Fibroblast of villous mesenchyme (primary cell): ENCODE measurements at regions not wholly inside any gene's neighbourhood (a gene's known extent, or its start where the extent isn't known, plus 50 kb on each side); places are given as distances from the start of the nearest gene placed in this dataset.
"Not testable (repeated sequence)": the region's sequence is repeated elsewhere in the genome, so short reads cannot be mapped to it uniquely, and the experiment has no call there.

Source experiments
- DNase-seq: peaks from one replicate; pipeline ENCODE4 v3.0.0-alpha.2; 2010; ENCODE audit warnings: low read depth
- H3K4me3 ChIP-seq: 2 replicates; pipeline ENCODE4 v1.5.1; 2011; ENCODE audit warnings: low read depth, mild to moderate bottlenecking, low read length
- TF ChIP-seq, protein P1 (sequence below): IDR thresholded peaks from 2 replicates; pipeline ENCODE4 v1.5.1; 2012; ENCODE audit warnings: low read depth, mild to moderate bottlenecking, low read length; ENCODE audit not compliant: insufficient read depth

DNA sequence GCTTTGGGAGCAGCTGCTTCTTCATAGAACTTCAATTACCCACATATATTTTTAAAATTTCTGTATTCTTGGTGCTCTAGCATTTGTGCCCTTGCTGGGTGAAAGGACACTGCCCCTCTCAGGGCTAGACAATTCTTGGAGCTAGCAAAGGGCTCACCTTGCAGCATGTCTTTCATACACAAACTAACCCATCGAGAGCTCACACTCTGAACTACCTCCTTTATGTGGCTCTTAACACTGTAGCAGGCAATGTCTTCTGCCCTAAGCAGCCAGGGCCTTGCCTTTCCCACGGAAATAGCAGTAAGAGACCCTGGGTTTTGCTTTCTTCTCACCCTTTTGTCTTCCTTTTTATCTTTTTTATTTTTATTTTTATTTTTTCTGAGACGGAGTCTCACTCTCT, 234.0 kb downstream of the ACTR3 start:
- no peak for DNase-seq
- H3K4me3 ChIP-seq: no peak overlapping the region
- TF ChIP-seq, protein P1, sequence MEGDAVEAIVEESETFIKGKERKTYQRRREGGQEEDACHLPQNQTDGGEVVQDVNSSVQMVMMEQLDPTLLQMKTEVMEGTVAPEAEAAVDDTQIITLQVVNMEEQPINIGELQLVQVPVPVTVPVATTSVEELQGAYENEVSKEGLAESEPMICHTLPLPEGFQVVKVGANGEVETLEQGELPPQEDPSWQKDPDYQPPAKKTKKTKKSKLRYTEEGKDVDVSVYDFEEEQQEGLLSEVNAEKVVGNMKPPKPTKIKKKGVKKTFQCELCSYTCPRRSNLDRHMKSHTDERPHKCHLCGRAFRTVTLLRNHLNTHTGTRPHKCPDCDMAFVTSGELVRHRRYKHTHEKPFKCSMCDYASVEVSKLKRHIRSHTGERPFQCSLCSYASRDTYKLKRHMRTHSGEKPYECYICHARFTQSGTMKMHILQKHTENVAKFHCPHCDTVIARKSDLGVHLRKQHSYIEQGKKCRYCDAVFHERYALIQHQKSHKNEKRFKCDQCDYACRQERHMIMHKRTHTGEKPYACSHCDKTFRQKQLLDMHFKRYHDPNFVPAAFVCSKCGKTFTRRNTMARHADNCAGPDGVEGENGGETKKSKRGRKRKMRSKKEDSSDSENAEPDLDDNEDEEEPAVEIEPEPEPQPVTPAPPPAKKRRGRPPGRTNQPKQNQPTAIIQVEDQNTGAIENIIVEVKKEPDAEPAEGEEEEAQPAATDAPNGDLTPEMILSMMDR: no peak

DNA sequence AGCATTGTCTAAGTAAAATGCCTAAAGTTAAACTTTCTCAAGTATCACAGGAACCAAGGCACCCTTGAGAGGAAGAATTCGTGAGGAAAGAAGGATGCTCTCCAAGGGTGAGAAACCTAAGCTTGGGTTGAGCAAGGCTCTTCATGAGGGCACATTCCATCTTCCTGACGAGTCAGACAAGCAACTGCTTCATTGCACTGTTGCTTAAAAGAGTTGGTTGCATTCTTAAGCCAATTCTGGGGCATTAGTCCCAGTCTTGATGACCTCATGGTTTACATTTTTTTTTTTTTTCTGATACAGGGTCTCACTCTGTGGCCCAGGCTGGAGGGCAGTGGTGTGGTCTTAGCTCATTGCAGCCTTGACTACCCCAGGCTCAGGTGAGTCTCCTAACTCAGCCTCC, 237.5 kb downstream of the ACTR3 start:
- TF ChIP-seq, protein P1: no peak
- DNase-seq: no peak
- H3K4me3 ChIP-seq: no peak overlapping the region

DNA sequence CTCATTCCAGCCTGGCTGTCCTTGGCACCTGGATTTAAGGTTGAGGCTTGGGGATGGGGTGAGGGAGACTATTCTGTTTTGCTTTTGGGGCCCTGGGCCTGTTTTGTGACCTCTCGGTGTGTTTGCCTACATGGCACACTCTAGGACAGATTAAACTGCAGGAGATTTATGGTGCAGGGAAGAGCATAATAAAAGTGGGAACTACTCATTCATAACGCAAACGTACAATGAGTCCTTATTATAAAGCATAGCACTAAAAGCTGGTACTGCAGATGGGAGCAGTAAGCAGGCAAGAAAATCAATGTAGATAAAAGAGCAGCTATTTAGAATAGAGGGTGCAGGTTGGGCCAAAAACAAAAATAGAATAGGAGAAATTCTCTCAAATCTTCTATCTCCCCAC, 238.4 kb downstream of the ACTR3 start:
- no peak overlapping the region for H3K4me3 ChIP-seq
- TF ChIP-seq, protein P1: no peak
- DNase-seq: no peak

DNA sequence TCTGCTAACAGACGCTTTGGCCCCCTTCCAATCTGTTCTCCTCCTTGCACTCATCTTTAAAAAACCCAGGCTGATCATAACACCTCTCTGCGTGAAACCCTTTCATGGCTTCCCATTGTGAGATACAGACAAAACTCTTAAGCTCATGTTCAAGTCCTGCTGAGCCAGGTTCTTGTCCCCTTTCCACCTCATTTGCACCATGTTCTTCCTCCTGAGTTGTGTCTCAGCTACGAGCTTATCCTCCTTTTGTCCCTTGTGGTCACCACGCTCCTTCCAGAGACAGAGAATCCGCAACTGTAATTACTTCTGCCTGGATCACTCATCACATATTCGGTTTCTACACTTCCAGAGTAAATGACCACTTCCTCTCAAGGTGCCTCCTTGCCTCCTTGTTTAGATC, 238.8 kb downstream of the ACTR3 start:
- TF ChIP-seq, protein P1: no peak
- H3K4me3 ChIP-seq: no peak overlapping the region
- no peak for DNase-seq

DNA sequence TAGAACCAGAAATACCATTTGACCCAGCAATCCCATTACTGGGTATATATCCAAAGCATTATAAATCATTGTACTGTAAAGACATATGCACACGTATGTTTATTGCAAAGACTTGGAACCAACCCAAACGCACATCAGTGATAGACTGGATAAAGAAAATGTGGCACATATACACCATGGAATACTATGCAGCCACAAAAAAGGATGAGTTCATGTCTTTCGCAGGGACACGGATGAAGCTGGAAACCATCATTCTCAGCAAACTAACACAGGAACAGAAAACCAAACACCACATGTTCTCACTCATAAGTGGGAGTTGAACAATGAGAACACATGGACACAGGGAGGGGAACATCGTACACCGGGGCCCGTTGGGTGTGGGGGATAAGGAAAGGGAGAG, 242.2 kb downstream of the ACTR3 start:
- H3K4me3 ChIP-seq, DNase-seq: not testable (repeated sequence)

DNA sequence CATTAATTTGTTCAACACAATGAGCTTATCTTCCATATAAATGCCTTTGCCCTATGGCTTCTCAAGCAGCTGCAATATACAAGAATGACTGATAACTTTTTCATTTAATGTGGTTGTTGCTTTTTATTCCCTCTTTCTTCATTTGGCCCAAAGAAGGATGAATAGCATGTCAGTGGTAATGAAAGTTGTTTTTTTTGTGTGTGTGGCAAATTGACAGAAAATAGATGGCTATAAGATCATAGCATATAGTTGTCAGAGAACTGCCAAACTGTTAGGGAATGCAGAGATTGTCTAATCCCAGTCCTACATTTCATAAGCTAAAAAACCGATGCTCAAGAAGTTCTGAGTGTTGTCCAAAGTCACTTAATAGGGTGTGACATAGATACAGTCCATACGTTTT, 244.3 kb downstream of the ACTR3 start:
- no peak overlapping the region for H3K4me3 ChIP-seq
- no peak for DNase-seq
- TF ChIP-seq, protein P1: no peak

DNA sequence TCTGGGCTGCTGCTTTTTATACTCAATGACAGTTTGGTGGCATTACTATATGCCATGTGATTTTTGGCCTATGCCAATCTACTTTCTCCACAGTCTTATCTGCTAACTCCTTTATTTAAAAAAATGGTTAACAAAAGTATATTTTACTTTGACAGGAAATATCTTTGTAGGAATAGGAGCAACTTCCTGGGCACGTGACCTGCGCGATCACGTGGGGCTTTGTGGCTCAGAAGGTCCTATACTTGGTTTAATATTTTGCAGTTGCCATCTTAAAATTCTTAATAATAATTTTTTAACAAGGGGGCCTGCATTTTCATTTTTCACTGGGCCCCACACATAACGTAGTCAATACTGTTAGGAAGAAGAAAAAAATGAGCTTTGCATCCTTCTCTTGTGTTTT, 249.7 kb downstream of the ACTR3 start:
- no peak for DNase-seq
- no peak overlapping the region for H3K4me3 ChIP-seq
- TF ChIP-seq, protein P1: no peak
